ENCODE measurements at regions not wholly inside any gene's neighbourhood (a gene's known extent, or its start where the extent isn't known, plus 50 kb on each side); places are given as distances from the start of the nearest gene placed in this dataset.
"Not testable (repeated sequence)": the region's sequence is repeated elsewhere in the genome, so short reads cannot be mapped to it uniquely, and the experiment has no call there.

GRCh38 chr1:83214317-83214716 lies 784.6 kb downstream of the TTLL7 start:
- not testable (repeated sequence) for H3K27ac Mint-ChIP-seq; H3K27me3 Mint-ChIP-seq; H3K9me3 Mint-ChIP-seq (ENCODE audit: low read depth); H3K36me3 Mint-ChIP-seq; H3K4me1 Mint-ChIP-seq (ENCODE audit: low read depth); H3K4me3 Mint-ChIP-seq

DNA sequence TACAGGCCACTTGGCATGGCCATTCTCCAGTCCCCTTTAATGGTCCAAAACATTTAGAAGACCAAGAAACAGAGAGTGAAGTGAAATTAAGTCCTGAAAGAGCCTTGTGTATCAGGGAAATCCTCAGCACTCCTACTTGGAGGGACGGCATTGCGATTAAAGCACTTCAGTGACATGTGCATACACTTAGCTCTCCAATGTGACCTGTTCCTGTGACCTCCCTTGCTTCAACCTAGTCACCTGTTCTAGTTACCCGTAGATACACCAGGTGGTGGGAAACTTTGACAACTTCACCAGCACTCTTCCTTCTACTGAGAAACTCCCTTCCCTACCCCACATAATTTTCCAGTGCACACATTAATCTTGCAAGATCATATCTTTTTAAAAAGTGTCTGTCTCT lies 785.3 kb downstream of the TTLL7 start:
- H3K4me1 Mint-ChIP-seq (ENCODE audit: low read depth); H3K27me3 Mint-ChIP-seq; H3K36me3 Mint-ChIP-seq; H3K4me3 Mint-ChIP-seq; H3K27ac Mint-ChIP-seq; H3K9me3 Mint-ChIP-seq (ENCODE audit: low read depth): not testable (repeated sequence)

DNA sequence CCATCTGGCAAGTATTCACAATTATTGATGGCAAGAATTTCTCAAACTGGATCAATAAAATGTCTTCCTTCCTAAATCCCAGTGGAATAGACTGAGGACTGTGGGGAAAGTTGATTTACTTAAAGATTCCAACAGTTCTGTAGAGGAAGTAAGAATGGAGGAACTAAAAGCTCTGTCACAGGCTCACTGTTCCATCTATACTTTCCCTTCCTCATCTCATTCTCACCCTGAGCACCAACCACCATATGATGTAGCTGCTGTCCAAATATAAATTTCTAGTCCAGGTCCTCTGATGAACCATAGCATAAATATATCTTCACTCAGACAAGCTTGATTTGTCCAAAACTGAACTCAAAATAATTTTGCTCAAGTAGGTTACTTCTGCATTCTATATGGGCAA lies 786.9 kb downstream of the TTLL7 start:
- H3K36me3 Mint-ChIP-seq, H3K27ac Mint-ChIP-seq: not testable (repeated sequence)

GRCh38 chr1:83208540-83208939 lies 790.4 kb downstream of the TTLL7 start:
- H3K27ac Mint-ChIP-seq; H3K4me1 Mint-ChIP-seq (ENCODE audit: low read depth): not testable (repeated sequence)

More for the DNA sequence above, 786.9 kb downstream of the TTLL7 start:
- not testable (repeated sequence) for H3K4me1 Mint-ChIP-seq (ENCODE audit: low read depth); H3K4me3 Mint-ChIP-seq; H3K27me3 Mint-ChIP-seq; H3K9me3 Mint-ChIP-seq (ENCODE audit: low read depth)

DNA sequence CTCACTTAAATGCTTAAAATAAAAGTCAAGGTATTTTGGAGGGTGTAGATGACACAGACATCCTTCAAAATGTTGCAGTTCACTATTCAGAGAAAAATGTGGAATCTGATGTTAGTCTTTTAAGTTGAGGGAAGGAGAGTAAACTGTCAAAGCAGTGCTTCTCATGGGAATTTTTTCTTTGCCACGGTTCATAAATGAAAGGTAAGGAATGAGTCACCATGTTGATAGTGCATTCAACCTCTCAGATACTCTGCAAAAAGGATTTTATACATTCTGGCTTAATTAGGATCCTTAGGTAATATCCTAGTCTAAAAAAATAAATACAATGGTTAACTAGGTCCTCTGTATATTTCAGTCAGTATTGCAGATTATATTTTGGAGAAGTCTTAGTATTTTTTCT lies 804.3 kb downstream of the TTLL7 start:
- H3K4me1 Mint-ChIP-seq (ENCODE audit: low read depth); H3K27me3 Mint-ChIP-seq; H3K4me3 Mint-ChIP-seq; H3K9me3 Mint-ChIP-seq (ENCODE audit: low read depth); H3K36me3 Mint-ChIP-seq; H3K27ac Mint-ChIP-seq: not testable (repeated sequence)

More at GRCh38 chr1:83208540-83208939, 790.4 kb downstream of the TTLL7 start:
- not testable (repeated sequence) for H3K27me3 Mint-ChIP-seq; H3K36me3 Mint-ChIP-seq; H3K4me3 Mint-ChIP-seq; H3K9me3 Mint-ChIP-seq (ENCODE audit: low read depth)

- H3K4me3 Mint-ChIP-seq; H3K36me3 Mint-ChIP-seq; H3K9me3 Mint-ChIP-seq (ENCODE audit: low read depth); H3K4me1 Mint-ChIP-seq (ENCODE audit: low read depth); H3K27ac Mint-ChIP-seq; H3K27me3 Mint-ChIP-seq: not testable (repeated sequence)
Observed at GRCh38 chr1:83182033-83182728, 816.8 kb downstream of the TTLL7 start.

DNA sequence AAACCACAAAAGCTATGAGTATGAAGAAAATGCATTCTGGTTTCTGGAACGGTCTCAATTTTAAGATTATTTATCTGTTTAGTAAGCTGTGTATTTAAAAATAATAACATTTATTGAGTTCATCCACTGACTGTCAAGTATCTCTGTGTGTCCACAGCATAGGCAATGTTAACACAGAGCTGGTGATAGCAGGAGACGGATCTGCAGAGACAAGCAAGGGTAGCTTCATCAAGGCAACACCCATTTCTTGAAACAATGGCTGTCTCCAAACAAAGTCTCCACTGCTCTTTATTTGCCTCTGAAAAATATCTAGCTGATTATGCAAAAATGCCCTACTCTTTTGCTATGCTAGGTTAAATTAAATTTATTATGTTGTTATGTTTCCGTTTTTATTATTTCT lies 818.3 kb downstream of the TTLL7 start:
- not testable (repeated sequence) for H3K4me1 Mint-ChIP-seq (ENCODE audit: low read depth); H3K27ac Mint-ChIP-seq; H3K27me3 Mint-ChIP-seq; H3K36me3 Mint-ChIP-seq; H3K4me3 Mint-ChIP-seq; H3K9me3 Mint-ChIP-seq (ENCODE audit: low read depth)

DNA sequence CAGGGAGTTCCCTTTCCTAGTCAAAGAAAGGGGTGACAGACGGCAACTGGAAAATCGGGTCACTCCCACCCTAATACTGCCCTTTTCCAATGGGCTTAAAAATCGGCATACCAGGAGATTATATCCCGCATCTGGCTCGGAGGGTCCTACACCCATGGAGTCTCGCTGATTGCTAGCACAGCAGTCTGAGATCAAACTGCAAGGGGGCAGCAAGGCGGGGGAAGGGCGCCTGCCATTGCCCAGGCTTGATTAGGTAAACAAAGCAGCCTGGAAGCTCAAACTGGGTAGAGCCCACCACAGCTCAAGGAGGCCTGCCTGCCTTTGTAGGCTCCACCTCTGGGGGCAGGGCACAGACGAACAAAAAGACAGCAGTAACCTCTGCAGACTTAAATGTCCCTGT lies 831.3 kb downstream of the TTLL7 start:
- H3K4me1 Mint-ChIP-seq (ENCODE audit: low read depth); H3K27me3 Mint-ChIP-seq; H3K27ac Mint-ChIP-seq; H3K4me3 Mint-ChIP-seq; H3K9me3 Mint-ChIP-seq (ENCODE audit: low read depth); H3K36me3 Mint-ChIP-seq: not testable (repeated sequence)

DNA sequence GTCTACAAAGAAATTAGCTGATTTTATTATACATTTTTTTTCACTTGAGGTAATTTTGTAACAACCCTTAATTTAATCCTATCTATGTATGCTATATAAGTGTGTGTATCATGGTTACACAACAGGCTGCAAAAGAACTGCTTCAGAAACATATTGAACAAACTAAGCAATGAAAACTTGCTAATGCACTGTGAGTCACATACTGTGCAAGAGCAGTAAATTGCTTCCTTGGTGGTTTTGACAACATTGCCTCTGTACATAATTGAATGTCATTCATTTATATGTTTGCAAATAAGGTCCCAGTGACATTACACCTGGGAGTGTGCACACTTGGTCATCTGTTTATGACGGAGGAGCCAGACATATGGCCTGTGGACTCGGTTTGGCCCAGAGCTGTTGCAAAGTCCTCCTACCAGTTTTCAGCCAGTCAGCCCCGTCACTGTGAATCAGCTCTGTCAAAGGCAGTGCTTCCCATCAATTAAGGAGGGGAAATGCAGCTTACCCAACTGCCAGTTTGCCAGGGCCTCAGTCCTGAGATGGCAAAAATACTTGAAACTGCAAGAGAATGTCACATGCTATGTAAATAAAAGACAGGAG lies 835.0 kb downstream of the TTLL7 start:
- H3K4me1 Mint-ChIP-seq (ENCODE audit: low read depth); H3K27ac Mint-ChIP-seq; H3K9me3 Mint-ChIP-seq (ENCODE audit: low read depth); H3K36me3 Mint-ChIP-seq; H3K27me3 Mint-ChIP-seq; H3K4me3 Mint-ChIP-seq: not testable (repeated sequence)

GRCh38 chr1:83158924-83159323 lies 840.0 kb downstream of the TTLL7 start:
- H3K27ac Mint-ChIP-seq; H3K36me3 Mint-ChIP-seq; H3K4me3 Mint-ChIP-seq; H3K27me3 Mint-ChIP-seq; H3K9me3 Mint-ChIP-seq (ENCODE audit: low read depth); H3K4me1 Mint-ChIP-seq (ENCODE audit: low read depth): not testable (repeated sequence)

DNA sequence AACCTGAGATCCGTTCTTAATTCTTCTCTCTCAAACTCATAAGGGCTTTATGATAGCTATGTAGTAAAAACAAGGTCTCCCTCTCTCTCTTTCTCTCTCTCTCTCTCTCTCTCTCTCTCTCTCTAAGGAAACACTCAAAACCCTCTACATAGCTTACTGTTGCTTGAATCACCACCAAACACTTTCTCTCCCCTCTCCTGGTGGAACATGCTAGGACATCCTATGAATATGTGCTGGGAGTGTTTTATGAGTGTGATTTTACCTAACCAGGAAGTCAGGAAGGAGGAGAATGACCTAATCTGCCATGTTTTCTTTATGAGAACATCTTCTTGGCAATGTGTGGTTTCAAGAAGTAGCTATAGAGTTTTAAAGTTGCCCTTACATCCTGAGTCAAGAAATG lies 844.6 kb downstream of the TTLL7 start:
- not testable (repeated sequence) for H3K4me3 Mint-ChIP-seq; H3K4me1 Mint-ChIP-seq (ENCODE audit: low read depth); H3K27ac Mint-ChIP-seq; H3K9me3 Mint-ChIP-seq (ENCODE audit: low read depth); H3K36me3 Mint-ChIP-seq; H3K27me3 Mint-ChIP-seq

DNA sequence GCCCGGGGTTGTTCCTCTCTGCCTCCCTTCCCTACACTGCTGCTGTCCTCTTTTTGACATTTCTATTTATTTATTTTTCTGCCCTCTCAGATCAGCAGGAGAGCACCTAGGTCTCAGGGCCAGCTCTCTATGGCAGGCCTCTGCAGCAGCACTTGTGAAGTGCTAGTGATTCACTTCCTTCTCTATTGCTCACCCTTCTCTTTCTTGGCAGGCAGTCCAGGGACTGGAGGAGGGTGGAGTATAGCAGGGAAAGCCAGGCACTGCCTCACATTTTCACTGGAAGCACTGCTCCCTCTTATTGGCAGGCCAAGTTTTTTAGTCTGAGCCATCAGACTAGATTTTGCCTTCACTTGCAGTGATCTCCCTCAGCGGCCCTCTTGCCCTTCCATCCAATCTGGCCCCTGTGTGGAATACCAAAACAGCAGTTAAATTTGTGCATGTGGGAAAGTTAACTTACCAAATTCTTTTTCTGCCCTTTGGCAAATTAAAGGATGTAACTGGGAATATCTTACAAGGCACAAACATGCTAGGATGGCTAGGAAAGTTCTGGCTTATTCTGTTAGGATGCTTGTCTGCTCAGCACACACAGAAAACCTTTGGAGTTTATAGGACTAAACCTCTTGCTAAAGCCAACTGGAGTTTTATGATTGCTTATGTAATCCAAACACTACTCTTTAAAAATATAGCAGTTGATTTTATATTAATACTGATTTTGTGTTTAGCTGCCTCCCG lies 847.6 kb downstream of the TTLL7 start:
- H3K27me3 Mint-ChIP-seq; H3K4me1 Mint-ChIP-seq (ENCODE audit: low read depth); H3K36me3 Mint-ChIP-seq; H3K27ac Mint-ChIP-seq; H3K4me3 Mint-ChIP-seq; H3K9me3 Mint-ChIP-seq (ENCODE audit: low read depth): not testable (repeated sequence)

GRCh38 chr1:83150479-83150878 lies 848.5 kb downstream of the TTLL7 start:
- H3K27me3 Mint-ChIP-seq; H3K4me1 Mint-ChIP-seq (ENCODE audit: low read depth); H3K36me3 Mint-ChIP-seq; H3K27ac Mint-ChIP-seq; H3K4me3 Mint-ChIP-seq; H3K9me3 Mint-ChIP-seq (ENCODE audit: low read depth): not testable (repeated sequence)

- H3K4me1 Mint-ChIP-seq (ENCODE audit: low read depth); H3K27ac Mint-ChIP-seq; H3K4me3 Mint-ChIP-seq: not testable (repeated sequence)
Observed at GRCh38 chr1:83145820-83146219, 853.1 kb downstream of the TTLL7 start.

GRCh38 chr1:83142802-83143201 lies 856.1 kb downstream of the TTLL7 start:
- not testable (repeated sequence) for H3K9me3 Mint-ChIP-seq (ENCODE audit: low read depth); H3K36me3 Mint-ChIP-seq; H3K27me3 Mint-ChIP-seq; H3K4me1 Mint-ChIP-seq (ENCODE audit: low read depth); H3K27ac Mint-ChIP-seq; H3K4me3 Mint-ChIP-seq

More at GRCh38 chr1:83145820-83146219, 853.1 kb downstream of the TTLL7 start:
- H3K36me3 Mint-ChIP-seq; H3K27me3 Mint-ChIP-seq; H3K9me3 Mint-ChIP-seq (ENCODE audit: low read depth): not testable (repeated sequence)

- H3K4me3 Mint-ChIP-seq; H3K27me3 Mint-ChIP-seq; H3K36me3 Mint-ChIP-seq; H3K9me3 Mint-ChIP-seq (ENCODE audit: low read depth); H3K27ac Mint-ChIP-seq; H3K4me1 Mint-ChIP-seq (ENCODE audit: low read depth): not testable (repeated sequence)
Observed at GRCh38 chr1:83135524-83136157, 863.3 kb downstream of the TTLL7 start.
